ENCODE measurements at regions not wholly inside any gene's neighbourhood (a gene's known extent, or its start where the extent isn't known, plus 50 kb on each side); places are given as distances from the start of the nearest gene placed in this dataset.

DNA sequence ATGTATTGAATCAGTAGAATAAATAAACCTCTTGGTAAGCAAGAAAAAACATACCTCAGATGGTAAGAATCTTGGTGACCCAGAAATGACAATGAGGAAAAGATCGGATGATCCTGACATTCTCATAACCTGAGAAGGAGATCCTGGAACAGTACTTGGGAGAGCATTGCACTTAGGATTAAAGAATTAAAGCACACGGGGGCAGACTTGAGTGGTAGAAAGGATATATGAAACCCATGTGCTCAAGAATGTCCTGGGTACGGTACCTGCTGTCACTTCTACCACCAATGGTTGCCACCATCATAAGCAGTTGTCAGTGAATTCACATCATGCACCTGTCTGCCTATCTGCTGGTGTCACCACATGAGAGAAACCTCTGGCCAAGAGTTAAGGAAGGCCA lies 108.9 kb upstream of the GJB5 start:
- H4K12ac ChIP-seq (ENCODE audit: low read depth, low read length), result no peak overlapping the region
- no peaks in the 10 kb centered on the region for H3K79me2 ChIP-seq (ENCODE audit: control insufficient read depth, insufficient read depth, low read length, poor library complexity)
- H2AFZ ChIP-seq (ENCODE audit: insufficient read depth, low read length, poor library complexity), result no peak overlapping the region
- H3K9me3 ChIP-seq (ENCODE audit: insufficient read depth, low read depth, low read length), result peaks cover 2% of the 10 kb centered on the region
- no peak overlapping the region for H3K14ac ChIP-seq (ENCODE audit: low read length)
- H3K79me1 ChIP-seq (ENCODE audit: low read length), result no peaks in the 10 kb centered on the region
- H3K9ac ChIP-seq (ENCODE audit: low read length), result no peak overlapping the region
- no peak overlapping the region for H3K4ac ChIP-seq (ENCODE audit: low read depth, low read length)
- H2BK12ac ChIP-seq (ENCODE audit: low read length), result no peak overlapping the region
- no peak overlapping the region for H2BK5ac ChIP-seq (ENCODE audit: low read depth, low read length, poor library complexity)
- no peak overlapping the region for H2AK5ac ChIP-seq (ENCODE audit: low read length)
- H3K27me3 ChIP-seq (ENCODE audit: insufficient read depth, low read length), result no peaks in the 10 kb centered on the region
- no peak overlapping the region for H2BK120ac ChIP-seq (ENCODE audit: insufficient read depth, low read length, poor library complexity)
- no peak overlapping the region for H3K4me2 ChIP-seq (ENCODE audit: low read length)
- no peaks in the 10 kb centered on the region for H3K36me3 ChIP-seq (ENCODE audit: control insufficient read depth in 1 of 2, insufficient read depth in 2 of 2, low read length in 2 of 2)
- H4K8ac ChIP-seq (ENCODE audit: low read depth, low read length), result no peak overlapping the region
- WGBS (ENCODE audit: extremely low coverage, insufficient coverage, insufficient read length), result no CpG with 5 or more reads among the region's 3 CpGs
- peaks cover 0 to under 1% of the 10 kb centered on the region in 2 experiments for H3K4me1 ChIP-seq (ENCODE audit: control insufficient read depth in 1 of 2, insufficient read depth in 2 of 2, low read length in 2 of 2)
- H3K23ac ChIP-seq (ENCODE audit: low read length), result no peak overlapping the region
- no peak overlapping the region for H4K91ac ChIP-seq (ENCODE audit: low read depth, low read length)
- DNase-seq, result no peak
- H3K18ac ChIP-seq (ENCODE audit: low read length), result no peak overlapping the region
- H3K4me3 ChIP-seq (ENCODE audit: low read depth, low read length), result no peak overlapping the region
- no peak overlapping the region for H3K27ac ChIP-seq (ENCODE audit: low read depth, low read length)

DNA sequence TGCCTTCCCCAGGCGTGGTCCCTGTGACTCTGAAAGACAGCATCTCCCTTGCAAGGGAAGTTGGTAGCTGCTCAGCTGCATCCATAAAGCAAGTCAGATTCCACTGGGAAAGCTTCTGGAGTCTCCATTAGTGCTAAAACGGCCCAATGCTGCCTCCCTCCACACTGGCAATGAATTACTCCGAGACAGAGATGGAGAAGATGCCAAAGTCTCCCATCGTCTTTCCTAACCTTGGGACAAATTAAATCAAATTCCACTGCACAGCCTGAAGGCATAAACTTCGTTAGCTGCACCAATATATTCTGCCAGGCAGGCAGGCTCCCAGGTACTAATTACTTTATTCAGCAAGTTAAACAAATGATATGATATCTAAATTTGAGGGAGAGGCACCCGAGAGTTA lies 106.3 kb upstream of the GJB5 start:
- Histone ChIP-seq H3K18ac (ENCODE audit: low read length) (no peak overlapping the region), H2BK12ac (ENCODE audit: low read length) (no peak overlapping the region), H3K4ac (ENCODE audit: low read depth, low read length) (no peak overlapping the region), H3K79me2 (ENCODE audit: control insufficient read depth, insufficient read depth, low read length, poor library complexity) (no peaks in the 10 kb centered on the region), H3K14ac (ENCODE audit: low read length) (no peak overlapping the region), H4K91ac (ENCODE audit: low read depth, low read length) (no peak overlapping the region), H3K4me2 (ENCODE audit: low read length) (no peak overlapping the region), H2AK5ac (ENCODE audit: low read length) (no peak overlapping the region), H2AFZ (ENCODE audit: insufficient read depth, low read length, poor library complexity) (no peak overlapping the region), H2BK120ac (ENCODE audit: insufficient read depth, low read length, poor library complexity) (no peak overlapping the region), H3K23ac (ENCODE audit: low read length) (no peak overlapping the region), H2BK5ac (ENCODE audit: low read depth, low read length, poor library complexity) (no peak overlapping the region), H3K36me3 (ENCODE audit: control insufficient read depth in 1 of 2, insufficient read depth in 2 of 2, low read length in 2 of 2) (no peaks in the 10 kb centered on the region), H3K9ac (ENCODE audit: low read length) (no peak overlapping the region), H4K12ac (ENCODE audit: low read depth, low read length) (no peak overlapping the region), H4K8ac (ENCODE audit: low read depth, low read length) (no peak overlapping the region), H3K79me1 (ENCODE audit: low read length) (no peaks in the 10 kb centered on the region), H3K9me3 (ENCODE audit: insufficient read depth, low read depth, low read length) (peaks cover 2% of the 10 kb centered on the region), H3K27me3 (ENCODE audit: insufficient read depth, low read length) (no peaks in the 10 kb centered on the region), H3K27ac (ENCODE audit: low read depth, low read length) (no peak overlapping the region), H3K4me3 (ENCODE audit: low read depth, low read length) (no peak overlapping the region), H3K4me1 (ENCODE audit: control insufficient read depth in 1 of 2, insufficient read depth in 2 of 2, low read length in 2 of 2) (no peaks in the 10 kb centered on the region)
- DNase-seq, result no peak
- WGBS (ENCODE audit: extremely low coverage, insufficient coverage, insufficient read length), result no CpG with 5 or more reads among the region's 6 CpGs

GRCh38 chr1:34650090-34650489 lies 104.8 kb upstream of the GJB5 start:
- no peak overlapping the region for H4K8ac ChIP-seq (ENCODE audit: low read depth, low read length)
- no peak overlapping the region for H4K12ac ChIP-seq (ENCODE audit: low read depth, low read length)
- H2AK5ac ChIP-seq (ENCODE audit: low read length), result no peak overlapping the region
- H2BK120ac ChIP-seq (ENCODE audit: insufficient read depth, low read length, poor library complexity), result no peak overlapping the region
- no peaks in the 10 kb centered on the region for H3K79me1 ChIP-seq (ENCODE audit: low read length)
- no peak overlapping the region for H2AFZ ChIP-seq (ENCODE audit: insufficient read depth, low read length, poor library complexity)
- H3K36me3 ChIP-seq (ENCODE audit: control insufficient read depth in 1 of 2, insufficient read depth in 2 of 2, low read length in 2 of 2), result no peaks in the 10 kb centered on the region
- no peak for DNase-seq
- no peak overlapping the region for H4K91ac ChIP-seq (ENCODE audit: low read depth, low read length)
- no CpG with 5 or more reads among the region's 1 CpG for WGBS (ENCODE audit: extremely low coverage, insufficient coverage, insufficient read length)
- H3K9ac ChIP-seq (ENCODE audit: low read length), result no peak overlapping the region
- no peak overlapping the region for H3K4ac ChIP-seq (ENCODE audit: low read depth, low read length)
- no peaks in the 10 kb centered on the region for H3K79me2 ChIP-seq (ENCODE audit: control insufficient read depth, insufficient read depth, low read length, poor library complexity)
- H3K9me3 ChIP-seq (ENCODE audit: insufficient read depth, low read depth, low read length), result peaks cover 2% of the 10 kb centered on the region
- H2BK5ac ChIP-seq (ENCODE audit: low read depth, low read length, poor library complexity), result no peak overlapping the region
- no peak overlapping the region for H3K4me2 ChIP-seq (ENCODE audit: low read length)
- H2BK12ac ChIP-seq (ENCODE audit: low read length), result no peak overlapping the region
- no peak overlapping the region for H3K18ac ChIP-seq (ENCODE audit: low read length)
- no peaks in the 10 kb centered on the region for H3K27me3 ChIP-seq (ENCODE audit: insufficient read depth, low read length)
- H3K27ac ChIP-seq (ENCODE audit: low read depth, low read length), result no peak overlapping the region
- H3K14ac ChIP-seq (ENCODE audit: low read length), result no peak overlapping the region
- no peak overlapping the region for H3K4me3 ChIP-seq (ENCODE audit: low read depth, low read length)
- no peaks in the 10 kb centered on the region for H3K4me1 ChIP-seq (ENCODE audit: control insufficient read depth in 1 of 2, insufficient read depth in 2 of 2, low read length in 2 of 2)
- H3K23ac ChIP-seq (ENCODE audit: low read length), result no peak overlapping the region

DNA sequence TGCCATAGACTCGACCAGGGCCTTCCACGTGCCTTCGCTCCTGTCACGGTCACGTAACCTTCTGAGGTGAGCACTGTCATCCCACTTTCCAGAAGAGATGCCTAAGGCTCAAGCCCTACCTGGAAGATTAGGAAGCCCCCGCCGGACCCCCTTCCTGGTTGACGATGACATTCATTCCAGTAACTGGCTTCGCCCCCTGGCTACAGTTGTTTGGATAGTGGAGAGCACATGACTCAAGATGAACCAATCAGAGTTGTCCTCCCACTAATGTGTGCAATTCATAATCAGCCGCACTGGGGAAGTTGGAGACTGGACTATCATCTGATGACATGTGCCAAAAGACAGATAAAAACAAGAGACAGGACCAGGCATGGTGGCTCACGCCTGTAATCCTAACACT lies 104.0 kb upstream of the GJB5 start:
- no peak overlapping the region for H3K23ac ChIP-seq (ENCODE audit: low read length)
- no peak overlapping the region for H3K4ac ChIP-seq (ENCODE audit: low read depth, low read length)
- no peak overlapping the region for H4K8ac ChIP-seq (ENCODE audit: low read depth, low read length)
- no peak overlapping the region for H3K4me3 ChIP-seq (ENCODE audit: low read depth, low read length)
- no peak for DNase-seq
- no peaks in the 10 kb centered on the region for H3K79me2 ChIP-seq (ENCODE audit: control insufficient read depth, insufficient read depth, low read length, poor library complexity)
- H4K12ac ChIP-seq (ENCODE audit: low read depth, low read length), result no peak overlapping the region
- no peak overlapping the region for H2BK5ac ChIP-seq (ENCODE audit: low read depth, low read length, poor library complexity)
- no CpG with 5 or more reads among the region's 11 CpGs for WGBS (ENCODE audit: extremely low coverage, insufficient coverage, insufficient read length)
- H3K18ac ChIP-seq (ENCODE audit: low read length), result no peak overlapping the region
- peaks cover 2% of the 10 kb centered on the region for H3K9me3 ChIP-seq (ENCODE audit: insufficient read depth, low read depth, low read length)
- no peak overlapping the region for H2AK5ac ChIP-seq (ENCODE audit: low read length)
- no peak overlapping the region for H2AFZ ChIP-seq (ENCODE audit: insufficient read depth, low read length, poor library complexity)
- H4K91ac ChIP-seq (ENCODE audit: low read depth, low read length), result no peak overlapping the region
- no peak overlapping the region for H2BK120ac ChIP-seq (ENCODE audit: insufficient read depth, low read length, poor library complexity)
- H3K27ac ChIP-seq (ENCODE audit: low read depth, low read length), result no peak overlapping the region
- H2BK12ac ChIP-seq (ENCODE audit: low read length), result no peak overlapping the region
- no peak overlapping the region for H3K14ac ChIP-seq (ENCODE audit: low read length)
- H3K27me3 ChIP-seq (ENCODE audit: insufficient read depth, low read length), result no peaks in the 10 kb centered on the region
- H3K4me2 ChIP-seq (ENCODE audit: low read length), result no peak overlapping the region
- H3K36me3 ChIP-seq (ENCODE audit: control insufficient read depth in 1 of 2, insufficient read depth in 2 of 2, low read length in 2 of 2), result no peaks in the 10 kb centered on the region
- no peaks in the 10 kb centered on the region for H3K4me1 ChIP-seq (ENCODE audit: control insufficient read depth in 1 of 2, insufficient read depth in 2 of 2, low read length in 2 of 2)
- no peaks in the 10 kb centered on the region for H3K79me1 ChIP-seq (ENCODE audit: low read length)
- H3K9ac ChIP-seq (ENCODE audit: low read length), result no peak overlapping the region
